ENCODE measurements at regions not wholly inside any gene's neighbourhood (a gene's known extent, or its start where the extent isn't known, plus 50 kb on each side); places are given as distances from the start of the nearest gene placed in this dataset.

GRCh38 chr4:16297003-16297402 lies 70.7 kb upstream of the TAPT1 start:
- ChIA-PET CTCF (ENCODE audit: low intra/inter-chr PET ratio, low total read pairs) (no interaction called here), POLR2A (no interaction called here)
- no TSS peak for BruUV-seq (replicated peaks)
- Histone ChIP-seq H3K27ac (ENCODE audit: extremely low read length, insufficient read depth, low read length) (no peak overlapping the region), H2AFZ (ENCODE audit: low read length) (no peak overlapping the region), H3K36me3 (replicated peaks in 1 of 2; ENCODE audit: control insufficient read depth in 1 of 2, insufficient read depth in 2 of 2, low read length in 2 of 2) (no peaks in the 10 kb centered on the region), H3K4me1 (ENCODE audit: insufficient read depth, low read length) (no peaks in the 10 kb centered on the region), H3K9ac (ENCODE audit: insufficient read depth, low read depth, low read length) (no peak overlapping the region), H3K27me3 (ENCODE audit: control insufficient read depth in 1 of 2, insufficient read depth in 2 of 2, low read length in 2 of 2) (no peaks in the 10 kb centered on the region), H3K4me3 (replicated peaks in 1 of 3; ENCODE audit: insufficient read depth in 1 of 3, low read depth in 2 of 3, low read length in 3 of 3) (no peak overlapping the region), H3K79me2 (ENCODE audit: insufficient read depth, low read length) (no peaks in the 10 kb centered on the region), H3K4me2 (ENCODE audit: low read depth, low read length) (no peak overlapping the region), H4K20me1 (ENCODE audit: insufficient read depth, low read length) (no peaks in the 10 kb centered on the region), H3K9me3 (ENCODE audit: low read length) (no peaks in the 10 kb centered on the region)
- intact Hi-C loops (cut with micrococcal nuclease; ENCODE audit: unreplicated experiment) (no loop called here), in situ Hi-C loops (cut with HindIII; ENCODE audit: extremely low pct_ligation_motif_present, low pct_unique_long_range_greater_than_20kb) (loop anchor here (25.0 kb wide), 2 partner anchors 1040 to 1165 kb away; no protein-coding TSS in a partner anchor)
- ATAC-seq (no peak), FAIRE-seq (no peak), DNase-seq (ENCODE audit: low spot score) (no peak)
- WGBS (ENCODE audit: low lambda C conversion rate): 0% methylated on average over 1 of the region's 1 CpG
- TF ChIP-seq SIX4 (CRISPR knock-in tag; IDR thresholded peaks at IDR 0.05): no peak
- TF ChIP-seq CEBPB (IDR thresholded peaks at IDR 0.05; ENCODE audit: borderline replicate concordance, low read depth, low read length): 0 out of 2 replicates have a peak, but pooled peaks have one; percentile 11
- no peak for TF ChIP-seq ZNF576 (CRISPR knock-in tag; IDR thresholded peaks at IDR 0.05)
- TF ChIP-seq YEATS2 (CRISPR knock-in tag; IDR thresholded peaks at IDR 0.05; ENCODE audit: borderline replicate concordance): no peak
- TF ChIP-seq ZMYM4 (CRISPR knock-in tag; IDR thresholded peaks at IDR 0.05): no peak
- no peak for TF ChIP-seq ZMYM2 (CRISPR knock-in tag; IDR thresholded peaks at IDR 0.05)
- TF ChIP-seq ZBTB38 (CRISPR knock-in tag; IDR thresholded peaks at IDR 0.05): no peak

- in situ Hi-C loops (cut with HindIII; ENCODE audit: extremely low pct_ligation_motif_present, low pct_unique_long_range_greater_than_20kb) (loop anchor here (5.0 to 25.0 kb wide), 3 partner anchors 153 to 1168 kb away; no protein-coding TSS in a partner anchor), intact Hi-C loops (cut with micrococcal nuclease; ENCODE audit: unreplicated experiment) (loop anchor here (5.0 kb wide), 1 partner anchor 623 kb away; no protein-coding TSS in a partner anchor)
- TF ChIP-seq RNF2 (conservative IDR thresholded peaks at IDR 0.05; ENCODE audit: low read depth): no peak
- no peak for TF ChIP-seq ZFP36L2 (CRISPR knock-in tag; IDR thresholded peaks at IDR 0.05)
- TF ChIP-seq TERF1 (CRISPR knock-in tag; IDR thresholded peaks at IDR 0.05): no peak
- TF ChIP-seq ATF6 (CRISPR knock-in tag; conservative IDR thresholded peaks at IDR 0.05): no peak
- TF ChIP-seq SYNCRIP (IDR thresholded peaks at IDR 0.05; ENCODE audit: insufficient read depth, low read depth, low read length): no peak
- TF ChIP-seq ZNF207 (IDR thresholded peaks at IDR 0.05; ENCODE audit: borderline replicate concordance): no peak
- no peak for TF ChIP-seq U2AF1 (optimal IDR thresholded peaks at IDR 0.05; ENCODE audit: low read depth, low read length)
- CTCF ChIA-PET (ENCODE audit: low intra/inter-chr PET ratio, low total read pairs): no interaction called here
- FAIRE-seq (no peak), DNase-seq (ENCODE audit: low spot score) (no peak), ATAC-seq (no peak)
- Histone ChIP-seq H3K27me3 (ENCODE audit: control insufficient read depth in 1 of 2, insufficient read depth in 2 of 2, low read length in 2 of 2) (no peaks in the 10 kb centered on the region), H3K27ac (ENCODE audit: extremely low read length, insufficient read depth, low read length) (no peak overlapping the region), H3K4me1 (ENCODE audit: insufficient read depth, low read length) (no peaks in the 10 kb centered on the region), H4K20me1 (ENCODE audit: insufficient read depth, low read length) (no peaks in the 10 kb centered on the region), H2AFZ (ENCODE audit: low read length) (no peak overlapping the region), H3K4me3 (replicated peaks in 1 of 3; ENCODE audit: insufficient read depth in 1 of 3, low read depth in 2 of 3, low read length in 3 of 3) (no peak overlapping the region), H3K9ac (ENCODE audit: insufficient read depth, low read depth, low read length) (no peak overlapping the region), H3K9me3 (ENCODE audit: low read length) (no peaks in the 10 kb centered on the region), H3K4me2 (ENCODE audit: low read depth, low read length) (no peak overlapping the region), H3K36me3 (replicated peaks in 1 of 2; ENCODE audit: control insufficient read depth in 1 of 2, insufficient read depth in 2 of 2, low read length in 2 of 2) (no peaks in the 10 kb centered on the region), H3K79me2 (ENCODE audit: insufficient read depth, low read length) (no peaks in the 10 kb centered on the region)
- WGBS (ENCODE audit: low lambda C conversion rate): 0% methylated on average over 1 of the region's 1 CpG
- no TSS peak for BruUV-seq (replicated peaks)
- POLR2A ChIA-PET: no interaction called here
These were observed 68.2 kb upstream of the TAPT1 start for GRCh38 chr4:16294455-16294854.

All from HepG2 (cell line).